ENCODE measurements at regions not wholly inside any gene's neighbourhood (a gene's known extent, or its start where the extent isn't known, plus 50 kb on each side); places are given as distances from the start of the nearest gene placed in this dataset.

- TF ChIP-seq RAD21 (IDR thresholded peaks at IDR 0.05; ENCODE audit: low read depth) (no peak), EGR1 (IDR thresholded peaks at IDR 0.05) (no peak), EP300 (IDR thresholded peaks at IDR 0.05; ENCODE audit: borderline replicate concordance) (no peak), CEBPB (IDR thresholded peaks at IDR 0.05) (no peak), CREB1 (IDR thresholded peaks at IDR 0.05; ENCODE audit: low read depth) (no peak), MAX (IDR thresholded peaks at IDR 0.05) (no peak), TEAD4 (IDR thresholded peaks at IDR 0.05) (no peak), YY1 (IDR thresholded peaks at IDR 0.05; ENCODE audit: low read depth) (no peak), ZBTB7A (IDR thresholded peaks at IDR 0.05; ENCODE audit: low read depth) (no peak), FOXM1 (IDR thresholded peaks at IDR 0.05; ENCODE audit: borderline replicate concordance, low read depth) (no peak)
Measured at GRCh38 chr6:147826698-147827097, 318.2 kb downstream of the SAMD5 start.

Measured in Ishikawa (cell line).